Kidney epithelial cell (primary cell): ENCODE measurements at regions not wholly inside any gene's neighbourhood (a gene's known extent, or its start where the extent isn't known, plus 50 kb on each side); places are given as distances from the start of the nearest gene placed in this dataset.

Experiments
- DNase-seq: peaks from one replicate; pipeline ENCODE4 v3.0.0-alpha.2; 2010; ENCODE audit warnings: low read depth
- H3K27me3 ChIP-seq: 2 replicates; pipeline ENCODE4 v1.6.0; 2011; ENCODE audit warnings: low read length; ENCODE audit not compliant: control insufficient read depth, insufficient read depth
- H3K36me3 ChIP-seq: 2 replicates; pipeline ENCODE4 v1.5.1; 2011; ENCODE audit warnings: low read length; ENCODE audit not compliant: control insufficient read depth, insufficient read depth
- H3K4me3 ChIP-seq: 2 replicates; pipeline ENCODE4 v1.5.1; 2011; ENCODE audit warnings: low read depth, mild to moderate bottlenecking, control low read depth, low read length
- TF ChIP-seq, protein P1 (sequence below): IDR thresholded peaks from 2 replicates; pipeline ENCODE4 v1.5.1; 2011; ENCODE audit warnings: mild to moderate bottlenecking, moderate library complexity, low read length, control low read depth, inconsistent platforms; ENCODE audit not compliant: insufficient read depth, poor library complexity, severe bottlenecking

DNA sequence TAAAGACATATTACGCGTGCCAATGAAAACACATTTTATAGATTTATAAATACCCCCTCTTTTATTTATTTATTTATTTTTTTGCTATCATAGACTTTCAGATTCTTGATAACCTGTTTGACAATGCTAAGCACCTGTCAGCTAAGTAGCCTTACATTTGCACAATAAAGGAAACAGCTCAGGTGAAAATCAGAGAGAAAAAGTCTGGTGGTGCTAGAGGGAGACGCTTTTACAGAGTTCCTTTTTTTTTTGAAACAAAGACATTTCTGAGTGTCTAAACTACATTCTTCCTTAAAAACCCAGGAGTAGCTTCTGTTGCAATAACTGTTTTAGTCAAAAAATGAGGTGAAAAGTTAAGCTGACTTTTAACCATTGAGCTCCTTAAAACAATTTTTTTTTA is 1611.6 kb downstream of the NCAM2 start:
- Histone ChIP-seq H3K4me3 (no peak overlapping the region), H3K27me3 (no peaks in the 10 kb centered on the region), H3K36me3 (no peaks in the 10 kb centered on the region)
- no peak for DNase-seq
- TF ChIP-seq, protein P1, sequence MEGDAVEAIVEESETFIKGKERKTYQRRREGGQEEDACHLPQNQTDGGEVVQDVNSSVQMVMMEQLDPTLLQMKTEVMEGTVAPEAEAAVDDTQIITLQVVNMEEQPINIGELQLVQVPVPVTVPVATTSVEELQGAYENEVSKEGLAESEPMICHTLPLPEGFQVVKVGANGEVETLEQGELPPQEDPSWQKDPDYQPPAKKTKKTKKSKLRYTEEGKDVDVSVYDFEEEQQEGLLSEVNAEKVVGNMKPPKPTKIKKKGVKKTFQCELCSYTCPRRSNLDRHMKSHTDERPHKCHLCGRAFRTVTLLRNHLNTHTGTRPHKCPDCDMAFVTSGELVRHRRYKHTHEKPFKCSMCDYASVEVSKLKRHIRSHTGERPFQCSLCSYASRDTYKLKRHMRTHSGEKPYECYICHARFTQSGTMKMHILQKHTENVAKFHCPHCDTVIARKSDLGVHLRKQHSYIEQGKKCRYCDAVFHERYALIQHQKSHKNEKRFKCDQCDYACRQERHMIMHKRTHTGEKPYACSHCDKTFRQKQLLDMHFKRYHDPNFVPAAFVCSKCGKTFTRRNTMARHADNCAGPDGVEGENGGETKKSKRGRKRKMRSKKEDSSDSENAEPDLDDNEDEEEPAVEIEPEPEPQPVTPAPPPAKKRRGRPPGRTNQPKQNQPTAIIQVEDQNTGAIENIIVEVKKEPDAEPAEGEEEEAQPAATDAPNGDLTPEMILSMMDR: no peak

DNA sequence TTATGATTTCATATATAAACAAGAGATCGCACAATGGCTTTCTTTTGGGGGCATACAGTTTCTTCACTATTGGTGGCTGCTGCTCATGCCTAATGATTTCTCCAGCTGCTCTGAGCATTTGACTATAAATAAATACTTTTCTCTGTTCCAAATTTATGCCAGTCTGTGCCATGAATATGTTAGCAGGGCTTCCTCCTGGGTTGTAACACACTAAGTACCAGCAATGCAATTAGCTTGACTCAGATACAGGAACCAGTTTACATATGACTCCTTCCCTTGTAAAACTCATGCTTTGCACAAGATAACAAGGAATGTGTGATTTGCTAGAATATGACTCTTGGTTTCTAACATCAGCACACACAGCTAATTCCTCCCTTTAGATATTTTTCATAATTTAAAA is 1629.7 kb downstream of the NCAM2 start:
- TF ChIP-seq, protein P1: no peak
- H3K27me3 ChIP-seq: no peaks in the 10 kb centered on the region
- no peak for DNase-seq
- no peaks in the 10 kb centered on the region for H3K36me3 ChIP-seq
- H3K4me3 ChIP-seq: no peak overlapping the region

DNA sequence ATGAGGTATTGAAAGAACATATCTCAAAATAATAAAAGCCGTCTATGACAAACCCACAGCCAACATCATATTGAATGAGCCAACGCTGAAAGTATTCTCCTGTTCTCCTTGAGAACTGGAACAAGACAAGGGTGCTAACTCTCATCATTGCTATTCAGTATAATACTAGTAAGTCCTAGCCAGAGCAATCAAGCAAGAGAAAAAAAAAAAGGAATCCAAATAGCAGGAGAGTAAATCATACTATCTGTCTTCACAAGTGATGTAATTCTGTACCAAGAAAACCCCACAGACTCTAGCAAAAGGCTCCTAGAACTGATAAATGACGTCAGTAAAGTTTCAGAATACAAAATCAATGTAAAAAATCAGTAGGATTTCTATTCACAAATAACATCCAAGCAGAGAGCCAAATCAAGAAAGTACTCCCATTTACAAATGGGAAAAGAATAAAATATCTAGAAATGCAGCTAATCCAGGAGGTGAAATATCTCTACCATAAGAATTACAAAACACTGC is 1632.8 kb downstream of the NCAM2 start:
- no peak for DNase-seq
- TF ChIP-seq, protein P1: no peak
- H3K27me3 ChIP-seq: no peaks in the 10 kb centered on the region
- no peaks in the 10 kb centered on the region for H3K36me3 ChIP-seq
- H3K4me3 ChIP-seq: no peak overlapping the region

DNA sequence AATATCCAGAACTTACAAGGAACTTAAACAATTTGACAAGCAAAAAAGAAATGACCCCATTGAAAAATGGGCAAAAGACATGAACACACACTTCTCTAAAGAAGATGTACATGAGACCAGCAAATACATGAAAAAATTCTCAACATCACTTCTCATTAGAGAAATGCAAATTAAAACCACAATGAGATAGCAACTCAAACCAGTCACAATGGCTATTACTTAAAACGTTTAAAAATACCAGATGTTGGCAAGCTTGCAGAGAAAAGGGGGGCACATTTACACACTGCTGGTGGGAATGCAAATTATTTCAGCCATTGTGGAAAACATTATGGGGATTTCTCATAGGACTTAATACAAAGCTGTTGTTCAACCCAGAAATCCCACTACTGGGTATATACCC is 1634.0 kb downstream of the NCAM2 start:
- H3K36me3 ChIP-seq: no peaks in the 10 kb centered on the region
- no peaks in the 10 kb centered on the region for H3K27me3 ChIP-seq
- no peak overlapping the region for H3K4me3 ChIP-seq
- TF ChIP-seq, protein P1: no peak
- no peak for DNase-seq

DNA sequence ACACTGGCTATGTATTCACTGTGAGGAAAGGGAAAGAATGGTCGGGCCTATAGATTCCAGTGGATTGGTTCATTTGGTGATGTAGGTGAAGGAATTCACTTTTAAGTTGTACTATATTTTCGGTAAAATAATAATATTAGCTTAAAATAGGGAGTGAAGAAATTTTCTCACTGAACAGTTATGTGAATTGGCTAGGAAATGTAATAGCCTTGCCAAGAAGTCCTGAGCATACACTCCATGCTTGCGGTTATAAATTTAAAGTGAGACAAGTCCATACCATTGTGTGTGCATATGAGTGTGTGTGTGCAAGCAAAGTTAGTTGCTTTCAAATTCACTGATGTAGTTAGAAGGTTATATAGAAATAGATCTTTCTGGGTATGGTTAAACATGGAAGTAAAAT is 1651.0 kb downstream of the NCAM2 start:
- TF ChIP-seq, protein P1: no peak
- DNase-seq: no peak
- no peak overlapping the region for H3K4me3 ChIP-seq
- H3K27me3 ChIP-seq: no peaks in the 10 kb centered on the region
- H3K36me3 ChIP-seq: no peaks in the 10 kb centered on the region

DNA sequence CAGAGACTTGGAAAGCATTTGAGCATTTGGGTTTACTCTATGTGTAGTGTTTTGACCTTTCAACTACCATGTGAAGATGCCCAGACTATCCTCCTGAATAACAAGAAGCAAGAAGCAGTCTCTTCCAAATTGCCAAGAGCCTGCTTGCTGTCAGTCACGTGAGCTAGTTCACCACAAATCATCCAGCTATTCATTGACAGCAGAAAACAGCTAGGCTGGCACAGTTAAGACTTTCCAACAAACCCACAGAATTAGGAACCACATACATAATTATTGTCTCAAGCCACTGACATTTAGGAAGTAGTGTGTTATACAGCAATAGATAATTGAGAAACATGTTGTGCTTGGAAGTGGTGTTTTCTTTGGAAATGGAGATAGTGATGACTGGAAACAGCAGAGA is 1652.0 kb downstream of the NCAM2 start:
- TF ChIP-seq, protein P1: no peak
- no peaks in the 10 kb centered on the region for H3K27me3 ChIP-seq
- DNase-seq: no peak
- H3K36me3 ChIP-seq: no peaks in the 10 kb centered on the region
- no peak overlapping the region for H3K4me3 ChIP-seq
